H1 (cell line): ENCODE measurements at regions not wholly inside any gene's neighbourhood (a gene's known extent, or its start where the extent isn't known, plus 50 kb on each side); places are given as distances from the start of the nearest gene placed in this dataset.

Experiments used
- CTCF ChIA-PET: fragments of 300-600 bp; sonication (Branson Sonifier 250); formaldehyde crosslinking; loops from one replicate; lab custom pipeline; 2021; ENCODE audit not compliant: partially characterized antibody; lab: Charles Lee
- POLR2A ChIA-PET: fragments of 300-600 bp; sonication (Branson Sonifier 250); formaldehyde crosslinking; loops from one replicate; lab custom pipeline; 2021; ENCODE audit warnings: inconsistent platforms; ENCODE audit not compliant: partially characterized antibody; lab: Charles Lee
- DNase-seq, 2 experiments: peaks; one replicate each; pipeline versions ENCODE4 v3.0.0 to v3.0.0-alpha.2; 2010 to 2022; ENCODE audit warnings: low spot score in 2 of 2, low read depth in 1 of 2, mixed read lengths in 1 of 2
- FAIRE-seq: peaks from 2 replicates; lab custom pipeline; 2011; peaks lifted over from hg19 to GRCh38; lab: Jason Lieb, UNC
- H2AFZ ChIP-seq: 2 replicates; pipeline ENCODE4 v1.8.1; 2012; ENCODE audit warnings: low read length, inconsistent platforms
- H2AK5ac ChIP-seq: 2 replicates; pipeline ENCODE4 v1.6.1; 2013; ENCODE audit warnings: low read depth, low read length
- H2BK120ac ChIP-seq: replicated peaks from 2 replicates; pipeline ENCODE3; 2013; ENCODE audit warnings: low read depth, low read length, inconsistent platforms
- H2BK12ac ChIP-seq: 2 replicates; pipeline ENCODE4 v1.6.1; 2013; ENCODE audit warnings: low read depth, low read length
- H2BK15ac ChIP-seq: 2 replicates; pipeline ENCODE4 v1.6.1; 2013; ENCODE audit warnings: low read length
- H2BK20ac ChIP-seq: 2 replicates; pipeline ENCODE4 v1.6.1; 2013; ENCODE audit warnings: low read length
- H2BK5ac ChIP-seq: 2 replicates; pipeline ENCODE4 v1.6.1; 2013; ENCODE audit warnings: low read depth, low read length
- H3K14ac ChIP-seq: 2 replicates; pipeline ENCODE4 v1.6.1; 2013; ENCODE audit warnings: inconsistent platforms; ENCODE audit not compliant: insufficient read length
- H3K18ac ChIP-seq: 2 replicates; pipeline ENCODE4 v1.6.1; 2013; ENCODE audit warnings: low read length; ENCODE audit errors: extremely low read depth
- H3K23ac ChIP-seq: 2 replicates; pipeline ENCODE4 v1.6.1; 2013; ENCODE audit warnings: inconsistent platforms; ENCODE audit not compliant: insufficient read length
- H3K23me2 ChIP-seq: 2 replicates; pipeline ENCODE4 v1.6.1; 2013; ENCODE audit warnings: low read depth, low read length
- H3K27ac ChIP-seq: 2 replicates; pipeline ENCODE4 v1.6.1; 2011; ENCODE audit warnings: low read depth, low read length, inconsistent platforms
- H3K27me3 ChIP-seq, 4 experiments: replicated peaks in 1 of 4; 1 replicate in 1 of 4; 2 replicates in 3 of 4; pipeline versions ENCODE4 v1.6.1 to v1.8.1; 2011 to 2013; ENCODE audit warnings: low read length in 3 of 4, mild to moderate bottlenecking in 3 of 4, inconsistent platforms in 2 of 4, mixed read lengths in 2 of 4, moderate library complexity in 1 of 4; ENCODE audit not compliant: control insufficient read depth in 3 of 4, insufficient read depth in 3 of 4; ENCODE audit errors: extremely low read depth in 1 of 4
- H3K36me3 ChIP-seq, 4 experiments: 2 replicates each; pipeline versions ENCODE4 v1.6.1 to v1.8.1; 2011 to 2013; ENCODE audit warnings: mild to moderate bottlenecking in 4 of 4, low read length in 3 of 4, moderate library complexity in 2 of 4, control low read depth in 1 of 4, inconsistent platforms in 1 of 4; ENCODE audit not compliant: insufficient read depth in 4 of 4, control insufficient read depth in 2 of 4
- H3K4ac ChIP-seq: replicated peaks from 2 replicates; pipeline ENCODE3; 2013; ENCODE audit warnings: low read length, low read depth, mixed read lengths, inconsistent platforms; ENCODE audit not compliant: insufficient read length
- H3K4me1 ChIP-seq, 4 experiments: replicated peaks in 1 of 4; 1 replicate in 1 of 4; 2 replicates in 3 of 4; pipeline versions ENCODE4 v1.6.1 to v1.8.1; 2011 to 2013; ENCODE audit warnings: low read length in 3 of 4, inconsistent platforms in 2 of 4, mixed read lengths in 1 of 4; ENCODE audit not compliant: insufficient read depth in 4 of 4, control insufficient read depth in 3 of 4
- H3K4me2 ChIP-seq, 2 experiments: 2 replicates each; pipeline versions ENCODE4 v1.6.1 to v1.8.1; 2011 to 2013; ENCODE audit warnings: low read depth in 2 of 2, low read length in 2 of 2, control low read depth in 1 of 2, inconsistent platforms in 1 of 2, mild to moderate bottlenecking in 1 of 2; ENCODE audit not compliant: insufficient read depth in 1 of 2
- H3K4me3 ChIP-seq, 4 experiments: fragments of 200-600, 300-600 bp in 1 of 4; sonication (generic), shearing (Covaris generic), sonication (Bioruptor Twin) in 1 of 4; 2 replicates each; pipeline versions ENCODE4 v1.5.1 to v1.8.1; 2011 to 2016; ENCODE audit warnings: low read length in 4 of 4, low read depth in 3 of 4, control low read depth in 2 of 4, inconsistent platforms in 2 of 4, mild to moderate bottlenecking in 2 of 4, mixed read lengths in 1 of 4, moderate library complexity in 1 of 4; ENCODE audit not compliant: insufficient read depth in 2 of 4; ENCODE audit errors: extremely low read depth in 1 of 4
- H3K56ac ChIP-seq: replicated peaks from 2 replicates; pipeline ENCODE3; 2013; ENCODE audit warnings: low read depth, mild to moderate bottlenecking, mixed read lengths, low read length, inconsistent platforms; ENCODE audit not compliant: insufficient read length
- H3K79me1 ChIP-seq: 2 replicates; pipeline ENCODE4 v1.6.1; 2013; ENCODE audit warnings: low read depth, low read length, control low read depth
- H3K79me2 ChIP-seq, 2 experiments: 2 replicates each; pipeline versions ENCODE4 v1.6.1 to v1.8.1; 2012 to 2013; ENCODE audit warnings: low read length in 2 of 2, mild to moderate bottlenecking in 2 of 2, inconsistent platforms in 1 of 2; ENCODE audit not compliant: insufficient read depth in 2 of 2, control insufficient read depth in 1 of 2
- H3K9ac ChIP-seq, 4 experiments: replicated peaks in 1 of 4; 1 replicate in 1 of 4; 2 replicates in 3 of 4; pipeline versions ENCODE4 v1.6.1 to v1.8.1; 2011 to 2013; ENCODE audit warnings: low read depth in 3 of 4, low read length in 3 of 4, control low read depth in 2 of 4, mild to moderate bottlenecking in 2 of 4, moderate library complexity in 2 of 4, inconsistent platforms in 1 of 4; ENCODE audit errors: extremely low read depth in 1 of 4
- H3K9me3 ChIP-seq, 2 experiments: 2 replicates each; pipeline versions ENCODE4 v1.6.1 to v1.8.1; 2012 to 2013; ENCODE audit warnings: mild to moderate bottlenecking in 2 of 2, moderate library complexity in 2 of 2, control low read depth in 1 of 2, inconsistent platforms in 1 of 2, low read depth in 1 of 2, low read length in 1 of 2, mixed read lengths in 1 of 2; ENCODE audit not compliant: insufficient read depth in 2 of 2
- H4K20me1 ChIP-seq, 2 experiments: replicated peaks in 1 of 2; 2 replicates each; pipeline versions ENCODE3 to v1.8.1; 2011 to 2013; ENCODE audit warnings: inconsistent platforms in 2 of 2, low read length in 2 of 2, mild to moderate bottlenecking in 1 of 2; ENCODE audit not compliant: insufficient read depth in 2 of 2, control insufficient read depth in 1 of 2
- H4K5ac ChIP-seq: 2 replicates; pipeline ENCODE4 v1.6.1; 2013; ENCODE audit warnings: low read length, low read depth, mixed read lengths, inconsistent platforms; ENCODE audit not compliant: insufficient read length
- H4K8ac ChIP-seq: 2 replicates; pipeline ENCODE4 v1.8.0; 2013; ENCODE audit warnings: mild to moderate bottlenecking, moderate library complexity, low read length, inconsistent platforms; ENCODE audit not compliant: insufficient read depth; ENCODE audit errors: extremely low read depth
- H4K91ac ChIP-seq: replicated peaks from 2 replicates; pipeline ENCODE3; 2013; ENCODE audit warnings: low read length, mixed read lengths, inconsistent platforms; ENCODE audit not compliant: insufficient read length
- BACH1 ChIP-seq: IDR thresholded peaks from 2 replicates; pipeline ENCODE4 v1.6.1; 2012; ENCODE audit warnings: low read length, improper control_type of control experiment
- GABPA ChIP-seq: IDR thresholded peaks from 2 replicates; pipeline ENCODE4 v1.6.1; 2011; ENCODE audit warnings: mild to moderate bottlenecking, low read length, moderate library complexity, borderline replicate concordance; ENCODE audit not compliant: insufficient read depth
- GTF2F1 ChIP-seq: IDR thresholded peaks from 2 replicates; pipeline ENCODE4 v1.6.1; 2012; ENCODE audit warnings: low read depth, low read length, improper control_type of control experiment, borderline replicate concordance
- SAP30 ChIP-seq: fragments of 300-600 bp; sonication (generic); IDR thresholded peaks from 2 replicates; pipeline ENCODE4 v1.7.1; 2012; ENCODE audit warnings: low read length, moderate library complexity, mild to moderate bottlenecking, inconsistent platforms; ENCODE audit not compliant: insufficient read depth, insufficient replicate concordance
- SP1 ChIP-seq: IDR thresholded peaks from 2 replicates; pipeline ENCODE4 v1.6.1; 2011; ENCODE audit warnings: low read depth, low read length
- WGBS, 2 experiments: shearing (Covaris generic) in 1 of 2; methylation state at CpG; one replicate each; pipeline versions ENCODE4 v1.1.6 to v1.1.7; 2013 to 2015; ENCODE audit warnings: low lambda C conversion rate in 2 of 2, mixed read lengths in 2 of 2, inconsistent platforms in 1 of 2, low coverage in 1 of 2, missing lambda C conversion rate in 1 of 2; ENCODE audit not compliant: insufficient replicate concordance in 2 of 2, insufficient coverage in 1 of 2, insufficient read length in 1 of 2; ENCODE audit errors: extremely low coverage in 1 of 2, missing lambda C conversion rate in 1 of 2; 5-methylcytosine and 5-hydroxymethylcytosine counted together

DNA sequence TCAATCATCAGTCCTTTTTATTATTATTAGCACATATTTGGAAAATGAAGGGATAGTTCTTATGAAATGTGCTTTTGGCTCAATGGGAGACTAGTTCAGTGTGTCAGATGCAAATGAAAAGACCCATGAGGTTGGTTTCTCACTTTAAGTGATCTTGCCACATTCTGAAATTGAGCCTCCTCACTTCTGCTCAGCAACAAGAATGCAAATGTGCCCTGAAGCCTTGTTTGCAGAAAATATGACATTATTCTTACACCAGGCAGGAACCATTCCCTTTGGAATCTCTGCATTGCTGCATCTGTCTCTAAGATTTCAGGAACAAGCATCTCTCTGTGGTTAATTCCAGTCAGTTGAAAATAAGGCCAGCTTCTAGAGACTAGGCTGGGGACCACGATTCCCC is 186.1 kb upstream of the PLPP4 start:
- Histone ChIP-seq H3K79me2 (no peaks in the 10 kb centered on the region), H3K4me2 (no peak overlapping the region), H2AFZ (no peak overlapping the region), H2BK12ac (no peak overlapping the region), H3K9me3 (peaks cover 2 to 8% of the 10 kb centered on the region in 2 experiments; a peak in 3 of 4 replicates), H3K4ac (no peak overlapping the region), H3K27me3 (no peaks in the 10 kb centered on the region), H2AK5ac (no peak overlapping the region), H3K4me3 (no peak overlapping the region), H2BK15ac (no peak overlapping the region), H4K91ac (no peak overlapping the region), H3K27ac (no peak overlapping the region), H3K4me1 (no peaks in the 10 kb centered on the region; a peak in 1 of 7 replicates), H2BK120ac (no peak overlapping the region), H3K9ac (no peak overlapping the region), H4K8ac (no peak overlapping the region), H3K14ac (no peak overlapping the region), H2BK20ac (no peak overlapping the region), H3K56ac (no peak overlapping the region), H3K36me3 (no peaks in the 10 kb centered on the region), H4K20me1 (no peaks in the 10 kb centered on the region), H2BK5ac (no peak overlapping the region), H3K23me2 (0 out of 2 replicates have a peak, but pooled peaks cover 2% of the 10 kb centered on the region), H4K5ac (no peak overlapping the region), H3K23ac (no peak overlapping the region), H3K18ac (no peak overlapping the region), H3K79me1 (no peaks in the 10 kb centered on the region)
- 87% methylated on average over 1 of the region's 1 CpG; no CpG with 5 or more reads in 1 of the 2 experiments for WGBS, 2 experiments
- no peak for FAIRE-seq
- CTCF ChIA-PET: no interaction called here
- TF ChIP-seq GTF2F1: no peak
- TF ChIP-seq GABPA: no peak
- no peak for TF ChIP-seq BACH1
- no peak for TF ChIP-seq SP1
- no peak for TF ChIP-seq SAP30
- POLR2A ChIA-PET: no interaction called here
- no peak for DNase-seq
